Amniotic epithelial cell (primary cell): ENCODE measurements at regions not wholly inside any gene's neighbourhood (a gene's known extent, or its start where the extent isn't known, plus 50 kb on each side); places are given as distances from the start of the nearest gene placed in this dataset.
"Not testable (repeated sequence)": the region's sequence is repeated elsewhere in the genome, so short reads cannot be mapped to it uniquely, and the experiment has no call there.

ENCODE experiments used
- DNase-seq: peaks from one replicate; pipeline ENCODE4 v3.0.0-alpha.2; 2010; ENCODE audit warnings: low read depth

DNA sequence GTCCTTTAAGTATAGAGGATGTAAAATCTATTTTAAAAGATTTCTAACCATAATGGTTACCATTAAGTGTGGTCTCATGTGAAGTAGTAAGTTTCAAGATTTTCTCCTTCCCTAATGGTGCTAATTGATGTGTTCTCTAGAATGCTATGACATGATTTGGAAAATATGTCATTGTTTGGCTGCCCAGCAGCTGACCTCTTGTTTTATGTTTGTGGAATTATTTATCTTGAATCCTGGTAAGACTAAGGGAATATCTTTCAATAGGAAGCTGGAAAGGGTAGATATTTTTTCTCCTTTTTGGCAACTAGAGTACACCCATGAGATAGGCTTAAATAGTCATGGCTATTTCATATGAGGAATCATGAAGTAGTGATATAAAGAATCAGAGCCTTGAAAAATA lies 139.8 kb upstream of the CHODL start:
- DNase-seq = no peak

DNA sequence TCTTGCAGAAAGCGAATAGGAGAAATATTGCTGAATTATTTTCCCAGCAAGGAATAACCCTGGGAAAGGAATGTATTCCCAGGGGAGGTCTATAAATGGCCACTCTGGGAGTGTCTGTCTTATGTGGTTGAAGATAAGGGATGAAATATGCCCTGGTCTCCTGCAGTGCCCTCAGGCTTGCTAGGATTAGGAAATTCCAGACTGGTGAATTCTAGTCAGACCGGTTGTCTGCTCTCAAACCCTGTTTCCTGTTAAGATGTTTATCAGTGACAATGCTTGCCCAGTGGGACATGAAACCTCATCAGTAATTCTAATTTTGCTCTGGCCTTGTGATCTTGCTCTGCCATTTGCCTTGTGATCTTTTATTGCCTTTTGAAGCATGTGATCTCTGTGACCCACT lies 148.2 kb upstream of the CHODL start:
- DNase-seq = not testable (repeated sequence)

DNA sequence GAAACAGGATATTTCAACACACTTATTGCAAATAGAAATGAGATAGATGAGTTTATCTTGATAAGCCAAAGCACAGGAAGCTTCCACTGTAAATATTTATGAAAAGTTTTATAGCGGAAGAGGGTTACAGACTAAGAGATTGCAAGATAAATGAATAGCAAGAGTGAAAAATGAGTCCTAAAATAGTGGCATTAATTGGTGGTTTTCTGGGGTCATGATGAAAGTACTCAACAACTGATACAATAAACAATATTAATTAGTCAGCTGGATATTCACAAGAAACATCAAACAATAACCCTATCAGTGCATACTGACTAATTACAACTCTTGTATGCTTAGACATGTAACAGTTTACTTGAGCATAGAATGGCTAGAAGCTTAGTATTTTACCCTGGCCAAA lies 154.8 kb upstream of the CHODL start:
- DNase-seq = no peak

DNA sequence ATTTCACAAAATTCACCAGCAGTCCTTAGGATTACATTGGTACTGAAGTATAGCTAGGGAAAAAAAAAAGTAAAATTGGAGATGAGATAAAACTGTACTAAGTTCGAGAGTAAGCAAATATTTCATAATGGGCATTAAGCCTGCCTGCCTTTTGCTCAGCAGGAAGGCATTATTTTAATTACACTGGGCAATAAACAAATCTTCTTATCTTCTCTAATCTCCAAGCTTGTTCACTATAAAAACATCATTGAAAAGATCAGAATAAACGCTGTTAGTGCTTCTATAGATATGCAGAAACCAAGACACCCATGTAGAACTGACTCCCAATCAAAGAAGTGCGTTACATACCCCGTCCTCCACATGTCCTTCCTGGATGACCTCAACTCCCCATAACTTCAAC lies 174.2 kb upstream of the CHODL start:
- no peak for DNase-seq

DNA sequence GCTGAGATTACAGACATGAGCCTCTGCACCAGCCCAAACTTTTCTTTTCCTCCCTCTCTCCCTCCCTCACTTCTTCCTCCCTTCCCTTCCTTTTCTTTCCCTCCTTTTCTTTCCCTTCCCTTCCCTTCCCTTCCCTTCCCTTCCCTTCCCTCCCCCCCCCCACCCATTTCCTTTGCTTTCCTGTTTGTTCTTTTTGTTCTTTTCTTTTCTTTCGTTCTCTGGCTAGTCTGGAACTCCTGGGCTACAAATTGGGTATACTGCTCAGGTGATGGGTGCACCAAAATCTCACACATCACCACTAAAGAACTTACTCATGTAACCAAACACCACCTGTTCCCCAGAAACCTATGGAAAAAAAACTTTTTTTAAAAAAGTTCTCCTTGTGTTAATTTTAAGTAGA lies 174.8 kb upstream of the CHODL start:
- no peak for DNase-seq

DNA sequence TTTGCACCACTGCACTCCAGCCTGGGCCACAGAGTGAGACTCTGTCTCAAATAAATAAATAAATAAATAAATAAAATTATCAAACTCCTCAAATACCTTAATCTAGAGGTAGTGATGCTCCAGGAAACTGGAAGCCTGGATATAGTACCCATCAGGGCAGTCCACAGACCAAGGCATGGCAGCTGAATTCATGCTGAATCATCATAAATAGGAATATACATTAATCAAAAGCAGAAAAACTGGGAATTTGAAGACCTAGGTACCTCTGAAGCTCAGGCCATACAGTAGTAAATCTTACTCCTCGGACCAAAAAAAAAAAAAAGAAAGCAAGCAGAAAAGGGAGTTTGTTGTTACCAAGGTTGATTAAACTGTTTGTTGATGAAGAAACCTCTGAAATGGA lies 184.2 kb upstream of the CHODL start:
- no peak for DNase-seq

DNA sequence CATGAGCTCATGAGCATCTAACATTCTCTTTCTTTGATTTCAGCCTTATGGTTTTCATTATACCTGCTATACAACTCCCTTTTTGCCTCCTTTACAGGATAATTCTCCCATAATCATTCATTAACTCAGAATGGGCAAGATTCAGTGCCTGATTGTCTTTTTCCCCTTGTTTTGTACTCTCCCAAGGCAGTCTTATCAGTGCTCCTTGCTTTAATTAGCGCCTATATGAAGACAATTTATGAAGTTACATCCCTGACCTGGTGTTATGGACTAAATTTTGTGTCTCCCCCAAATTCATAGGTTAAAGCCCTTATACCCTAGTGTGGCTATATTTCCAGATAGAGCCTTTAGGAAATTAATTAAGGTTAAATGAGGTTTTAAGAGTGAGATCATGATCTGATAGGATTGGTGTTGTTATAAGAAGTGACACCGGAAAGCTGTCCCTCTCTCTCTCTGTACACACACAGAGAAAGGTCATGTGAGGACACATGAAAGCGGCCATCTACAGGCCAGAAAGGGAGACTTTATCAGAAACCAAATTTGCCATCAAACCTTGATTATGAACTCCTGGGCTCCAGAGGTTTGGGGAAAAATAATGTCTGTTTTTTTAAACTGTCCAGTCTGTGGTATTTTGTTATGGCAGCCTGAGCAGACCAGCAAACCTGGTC lies 185.8 kb upstream of the CHODL start:
- DNase-seq = no peak

DNA sequence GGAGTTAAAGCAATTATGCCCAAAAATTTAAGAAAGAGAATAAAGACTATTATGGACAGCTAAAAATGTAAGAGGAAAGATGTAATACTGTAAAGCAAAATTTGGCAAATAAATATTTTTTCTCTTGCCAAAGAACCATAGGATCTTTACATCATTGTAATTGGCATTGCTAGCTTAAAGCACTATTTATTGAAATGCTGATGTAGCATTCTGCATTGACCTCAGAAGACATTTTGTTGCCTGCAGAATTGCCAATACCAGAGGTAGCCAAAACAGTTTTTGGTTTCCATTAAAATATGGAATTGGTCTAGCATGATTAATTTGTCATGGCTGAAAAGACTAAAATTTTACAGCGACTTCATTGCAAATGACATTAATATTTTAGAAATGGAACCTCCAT lies 191.5 kb upstream of the CHODL start:
- no peak for DNase-seq

DNA sequence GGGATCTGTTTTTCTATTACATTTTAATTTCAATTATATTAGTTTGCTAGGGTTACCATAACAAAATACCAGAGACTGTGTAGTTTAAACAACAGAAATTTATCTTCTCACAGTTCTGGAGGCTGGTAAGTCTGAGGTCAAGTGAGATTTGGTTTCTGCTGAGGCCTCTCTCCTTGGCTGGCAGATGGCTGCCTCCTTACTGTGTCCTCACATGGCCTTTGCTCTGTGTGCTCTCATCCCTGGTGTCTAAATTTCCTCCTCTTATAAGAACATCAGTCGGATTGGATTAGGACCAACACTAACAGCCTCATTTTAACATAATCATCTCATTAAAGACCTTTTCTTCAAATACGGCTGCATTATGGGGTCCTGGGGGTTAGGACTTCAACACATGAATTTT lies 195.2 kb upstream of the CHODL start:
- DNase-seq = no peak

DNA sequence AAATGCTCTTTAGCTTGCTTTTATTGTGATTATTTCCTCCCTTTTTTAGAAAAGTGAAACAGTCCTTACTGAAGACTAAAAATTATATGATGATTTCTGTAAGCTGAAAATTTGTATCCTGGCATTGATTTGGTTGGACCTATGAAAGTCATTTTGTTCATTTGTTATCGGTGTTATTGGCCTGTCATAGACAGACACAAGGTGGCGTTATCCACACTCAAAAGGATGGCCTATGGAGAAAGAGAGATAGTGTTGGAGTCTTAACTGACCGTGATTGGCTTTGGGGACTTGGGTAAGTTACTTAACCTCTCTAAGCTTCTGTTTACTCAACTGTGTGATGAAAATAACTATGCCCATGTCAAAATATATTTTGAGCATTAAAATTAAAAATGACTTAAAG lies 203.6 kb upstream of the CHODL start:
- no peak for DNase-seq

DNA sequence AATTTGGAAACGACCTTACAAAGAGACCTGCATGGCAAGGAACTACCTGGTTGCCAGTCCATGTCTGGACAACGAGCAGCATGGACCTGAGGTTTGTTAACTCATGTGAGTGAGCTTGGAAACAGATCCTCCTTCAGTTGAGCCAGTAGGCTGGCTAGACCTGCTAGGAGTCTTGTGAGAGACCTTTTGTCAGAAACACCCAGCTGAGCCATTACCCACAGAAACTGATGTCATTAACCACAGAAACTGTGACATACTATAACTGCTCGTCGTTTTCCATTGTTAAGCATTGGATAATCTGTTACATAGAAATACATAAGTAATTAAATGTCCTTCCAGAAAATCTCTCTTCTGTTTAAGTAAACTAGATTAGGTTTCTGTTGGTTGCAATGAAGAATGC lies 211.1 kb upstream of the C21orf91 start:
- DNase-seq = no peak

DNA sequence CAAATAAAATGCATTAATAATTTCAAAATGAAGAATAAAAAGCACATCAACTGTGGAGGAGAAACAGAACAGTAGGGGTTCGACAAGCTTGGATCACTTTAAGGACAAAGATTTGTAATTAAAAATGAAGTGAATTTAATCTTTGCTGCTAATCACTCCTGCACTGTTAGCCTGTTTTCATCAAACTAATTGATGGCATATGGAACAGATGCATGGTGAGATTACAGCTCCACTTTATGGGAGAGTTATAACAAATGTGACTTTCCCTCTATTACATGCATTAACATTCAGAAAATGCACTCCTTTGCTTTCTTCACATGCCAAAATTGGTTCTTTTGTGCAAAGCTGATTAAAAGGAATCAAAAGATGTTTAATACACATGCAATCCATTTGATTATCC lies 207.2 kb upstream of the C21orf91 start:
- no peak for DNase-seq

DNA sequence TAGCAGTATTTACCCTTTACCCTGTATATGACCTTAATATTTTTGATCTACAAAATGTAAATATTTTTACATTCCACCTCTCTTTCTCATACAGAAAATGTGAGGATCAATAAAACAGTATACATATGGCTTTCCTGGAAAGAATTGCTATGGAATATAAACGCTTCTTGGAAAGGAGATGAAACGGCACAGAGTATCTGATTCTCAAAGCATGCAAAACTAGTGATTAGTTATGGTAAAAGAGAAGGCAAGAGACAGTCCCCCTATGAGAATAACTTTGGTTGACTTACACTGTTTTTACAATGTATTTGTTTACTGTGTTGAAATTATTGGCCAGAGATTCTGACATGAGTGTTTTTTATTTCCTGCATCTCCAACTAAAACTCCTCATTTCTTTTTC lies 204.6 kb upstream of the C21orf91 start:
- no peak for DNase-seq

DNA sequence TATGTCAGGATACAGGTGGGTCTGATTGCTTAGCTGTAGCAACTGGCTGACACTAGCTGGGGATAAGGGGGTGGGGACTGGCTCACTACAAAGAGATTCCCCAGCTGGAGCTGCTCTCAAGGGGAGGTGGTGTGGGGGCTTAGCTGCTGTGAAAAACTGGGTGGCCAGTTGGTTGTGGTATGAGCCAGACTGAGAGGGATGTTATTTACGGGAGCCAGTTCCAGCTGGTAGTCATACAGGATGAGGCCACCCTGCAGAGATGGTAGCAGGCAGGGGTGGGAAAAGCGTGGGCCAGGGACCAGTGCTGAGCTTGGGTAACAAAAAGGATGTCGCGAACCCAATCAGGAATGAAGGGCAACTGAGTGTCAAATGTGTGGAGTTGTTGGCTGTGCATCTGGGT lies 204.0 kb upstream of the C21orf91 start:
- no peak for DNase-seq

DNA sequence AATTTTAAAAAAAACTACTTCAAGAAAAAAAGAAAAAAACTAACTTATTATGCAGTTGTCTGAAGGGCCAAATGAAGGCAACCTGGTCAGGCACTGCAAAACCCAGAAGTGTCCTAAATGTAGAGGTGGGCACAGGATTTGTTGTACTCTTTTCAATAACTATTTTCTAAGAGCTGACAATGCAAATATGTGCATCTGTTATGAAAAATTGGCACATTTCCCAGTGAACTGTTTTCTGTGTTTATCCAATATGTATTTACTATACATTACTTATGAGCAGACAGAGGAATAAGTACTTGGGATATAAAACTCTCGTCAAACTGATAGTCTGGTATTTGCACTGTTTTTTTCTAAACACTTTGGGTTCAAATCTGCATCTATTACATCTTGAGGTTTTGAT lies 188.0 kb upstream of the C21orf91 start:
- no peak for DNase-seq

DNA sequence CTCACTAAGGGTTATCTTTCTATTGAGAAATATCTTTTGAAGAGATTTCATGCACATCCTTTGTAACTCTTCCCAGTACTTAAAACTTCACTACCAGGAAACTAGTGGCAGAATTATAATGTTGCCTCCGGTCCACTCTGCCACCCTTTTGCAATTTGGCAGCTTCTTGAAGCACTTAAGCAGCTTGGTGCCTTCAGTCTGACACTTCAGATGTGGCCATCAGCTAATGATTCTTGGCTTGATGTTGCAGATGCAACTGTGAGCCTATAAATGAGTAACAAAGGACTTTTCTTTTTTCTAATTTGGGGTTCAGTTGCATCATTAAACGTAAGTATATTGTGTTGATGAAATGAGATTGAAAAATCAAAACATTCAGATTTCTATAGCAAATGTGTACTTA lies 187.5 kb upstream of the C21orf91 start:
- DNase-seq = no peak

DNA sequence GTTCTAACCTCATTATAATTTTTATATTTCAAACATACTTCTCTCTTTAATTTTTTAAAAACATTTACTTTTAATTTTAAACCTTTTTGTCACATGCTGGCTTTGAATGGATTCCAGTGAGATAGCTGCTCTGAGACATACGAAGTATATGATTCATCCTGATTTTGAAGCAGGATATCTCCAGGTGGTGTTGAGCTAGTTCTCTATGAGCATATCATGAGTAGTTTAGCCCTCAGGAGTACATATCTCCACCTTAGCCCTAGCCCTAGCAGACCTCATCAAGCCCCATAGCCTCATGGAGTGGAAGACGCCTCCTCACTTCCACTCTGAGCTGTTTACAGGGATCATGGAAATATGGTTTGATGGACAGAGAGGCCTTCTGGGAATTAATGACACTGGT lies 183.2 kb upstream of the C21orf91 start:
- no peak for DNase-seq

DNA sequence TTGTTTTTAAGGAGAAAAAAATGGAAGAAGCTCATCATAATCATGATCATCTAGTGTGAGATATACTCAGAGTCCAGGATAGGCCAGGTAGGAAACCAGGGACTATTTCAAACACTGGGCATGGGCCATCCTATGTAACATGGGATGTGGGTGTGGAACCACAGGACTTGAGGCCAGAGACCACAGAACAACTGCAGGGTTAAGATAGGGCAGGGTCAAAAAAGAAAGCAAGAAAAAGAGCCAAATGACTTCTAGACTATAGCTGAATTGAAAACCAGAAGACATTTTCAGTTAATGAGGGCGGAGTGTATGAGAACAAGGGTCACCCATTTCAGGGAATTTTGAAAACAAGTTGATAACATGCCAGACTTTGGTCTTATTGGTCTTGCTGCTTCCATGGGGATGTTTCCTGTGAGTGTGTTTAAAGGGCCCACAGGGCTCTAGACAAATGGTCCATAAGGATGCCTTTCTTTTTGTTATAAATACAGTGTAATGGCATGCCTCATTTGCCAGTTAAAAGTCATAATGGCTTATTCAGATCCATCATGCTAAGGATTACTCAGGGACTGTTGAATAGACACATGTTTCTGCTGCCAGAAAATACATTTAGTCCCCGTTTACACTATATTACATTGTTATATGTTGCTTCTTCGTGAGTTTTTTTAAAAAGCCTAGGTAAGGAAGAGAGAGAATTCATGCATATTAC lies 182.0 kb upstream of the C21orf91 start:
- no peak for DNase-seq

DNA sequence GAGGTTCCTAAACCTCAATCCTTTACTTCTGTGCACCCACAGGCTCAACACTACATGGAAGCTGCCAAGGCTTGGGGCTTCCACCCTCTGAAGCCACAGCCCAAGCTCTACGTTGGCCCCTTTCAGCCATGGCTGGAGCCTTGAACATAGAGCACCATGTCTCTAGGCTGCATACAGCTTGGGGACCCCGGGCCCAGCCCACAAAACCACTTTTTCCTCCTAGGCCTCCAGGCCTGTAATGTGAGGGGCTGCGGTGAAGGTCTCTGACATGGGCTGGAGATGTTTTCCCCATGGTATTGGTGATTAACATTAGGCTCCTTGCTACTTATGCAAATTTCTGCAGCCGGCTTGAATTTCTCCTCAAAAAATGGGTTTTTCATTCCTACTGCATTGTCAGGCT lies 179.4 kb upstream of the C21orf91 start:
- not testable (repeated sequence) for DNase-seq

DNA sequence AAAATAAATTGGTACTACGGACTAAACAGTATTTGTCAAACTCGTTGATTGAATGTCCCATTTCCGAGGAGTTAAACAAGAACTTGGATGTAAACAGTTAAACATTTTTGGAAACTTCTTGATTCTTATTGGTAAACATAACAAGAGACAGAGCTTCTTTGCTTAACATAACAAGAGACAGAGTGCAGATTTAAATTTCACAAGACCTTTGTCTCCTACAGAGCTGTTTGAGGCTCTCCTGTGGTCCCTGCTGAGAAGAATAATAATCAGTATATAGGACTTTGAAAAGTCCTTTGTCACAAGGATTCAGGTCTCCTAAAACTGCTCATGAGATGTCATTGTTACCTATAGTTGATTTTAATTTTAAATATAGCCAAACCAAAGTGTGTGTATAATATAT lies 170.6 kb upstream of the C21orf91 start:
- DNase-seq = no peak

DNA sequence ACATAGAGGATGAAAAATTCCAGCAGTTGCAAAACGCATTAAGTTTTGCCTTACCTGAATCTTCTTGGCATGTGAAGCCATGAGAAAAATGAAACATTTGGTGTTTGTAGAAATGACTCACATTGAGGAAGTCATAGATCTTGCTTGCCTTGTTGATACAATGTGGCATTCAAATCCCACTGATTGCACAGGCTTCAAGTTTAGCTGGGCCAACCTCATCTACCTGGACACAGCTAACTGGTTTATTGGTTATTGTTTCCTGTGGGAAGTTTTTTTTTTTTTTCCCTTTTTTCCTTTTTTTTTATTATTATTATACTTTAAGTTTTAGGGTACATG lies 168.9 kb upstream of the C21orf91 start:
- no peak for DNase-seq

DNA sequence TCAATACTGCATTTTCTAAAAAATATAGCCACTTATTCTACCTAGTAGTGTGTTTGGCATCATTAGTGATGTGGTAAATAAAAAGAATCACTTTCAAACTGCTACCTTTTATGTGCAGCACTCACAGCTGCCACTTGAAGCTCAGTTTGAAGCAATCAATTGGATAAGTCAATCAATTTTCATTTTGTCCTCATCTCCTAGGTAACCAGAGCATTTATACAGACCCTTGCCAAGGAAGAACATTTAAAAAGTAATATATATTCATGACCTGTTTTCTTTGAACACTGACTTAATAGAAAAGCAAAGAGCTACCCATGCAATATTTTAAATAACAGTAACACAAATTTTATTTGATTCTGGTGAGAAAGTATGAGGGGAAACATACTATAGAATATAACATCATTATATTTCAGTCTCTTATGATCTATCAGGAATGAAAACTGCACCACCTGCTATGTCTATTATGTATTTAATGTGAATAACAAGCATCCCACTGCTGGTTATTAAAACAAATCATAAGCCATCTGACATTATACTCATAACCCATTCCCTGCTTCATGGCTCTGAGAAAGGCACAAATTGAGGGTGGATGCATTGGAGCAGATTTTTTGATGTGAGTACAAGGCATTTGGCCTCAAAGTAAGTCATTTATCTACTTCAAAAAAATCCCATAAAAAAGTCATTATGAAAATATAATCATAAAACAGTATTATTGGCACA lies 168.4 kb upstream of the C21orf91 start:
- DNase-seq = no peak

DNA sequence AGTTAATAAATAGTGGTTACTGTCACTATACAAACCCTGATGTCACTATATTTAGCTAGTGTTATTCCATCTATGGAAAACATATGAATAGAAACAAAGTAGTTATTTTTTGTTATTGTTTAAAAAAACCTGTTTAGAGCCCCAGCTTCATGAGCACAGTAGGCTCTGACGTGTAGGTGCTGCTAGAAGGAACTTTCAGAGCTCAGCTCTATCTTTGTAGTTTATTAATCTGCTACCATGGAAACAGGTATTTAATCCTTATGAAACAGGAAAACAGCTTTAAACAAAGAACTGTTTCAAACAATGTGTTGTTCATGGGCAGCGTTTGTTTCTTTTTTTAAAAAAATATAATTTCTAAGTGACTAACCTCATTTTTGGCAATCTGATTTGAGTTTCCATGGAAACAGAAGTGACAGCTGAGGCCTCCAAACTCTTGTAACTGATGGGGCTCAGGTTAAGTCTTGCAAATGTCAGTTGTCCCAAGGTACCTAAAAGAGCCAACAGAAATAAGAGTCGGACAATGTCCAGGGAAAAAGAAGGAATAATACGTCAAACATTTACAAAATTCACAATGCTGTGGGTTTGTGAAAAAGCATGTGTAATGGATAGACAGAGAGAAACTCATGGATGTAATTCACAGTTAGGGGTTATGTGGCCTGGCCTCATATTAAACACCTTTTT lies 162.0 kb upstream of the C21orf91 start:
- no peak for DNase-seq
